SK-N-MC (cell line): ENCODE measurements at regions not wholly inside any gene's neighbourhood (a gene's known extent, or its start where the extent isn't known, plus 50 kb on each side); places are given as distances from the start of the nearest gene placed in this dataset.

Experiments
- DNase-seq: peaks from one replicate; pipeline ENCODE4 v3.0.0-alpha.2; 2011; ENCODE audit warnings: low read depth, low spot score
- H3K27ac ChIP-seq: fragments of 200-600 bp; sonication (generic); 2 replicates; pipeline ENCODE4 v1.5.1; 2016; ENCODE audit warnings: mixed run types
- H3K36me3 ChIP-seq: fragments of 200-600 bp; sonication (generic); 2 replicates; pipeline ENCODE4 v1.6.1; 2017; ENCODE audit warnings: antibody characterized with exemption, low read length, mixed read lengths; ENCODE audit not compliant: insufficient read depth
- H3K4me3 ChIP-seq: fragments of 200-600 bp; sonication (generic); 2 replicates; pipeline ENCODE4 v1.5.1; 2016
- H3K9ac ChIP-seq: fragments of 200-600 bp; sonication (generic); 2 replicates; pipeline ENCODE4 v1.8.0; 2017; ENCODE audit warnings: mixed run types, mixed read lengths; ENCODE audit not compliant: insufficient read length
- H3K9me3 ChIP-seq: fragments of 200-600 bp; sonication (generic); 2 replicates; pipeline ENCODE4 v1.6.1; 2017; ENCODE audit warnings: low read depth, mild to moderate bottlenecking, antibody characterized with exemption, low read length, moderate library complexity, mixed read lengths
- EZH2 ChIP-seq: fragments of 200-600 bp; sonication (generic); IDR thresholded peaks from one replicate; pipeline ENCODE4 v1.6.1; 2017; ENCODE audit warnings: antibody characterized with exemption
- FOXP2 ChIP-seq: optimal IDR thresholded peaks from 2 replicates; pipeline ENCODE3; 2011; ENCODE audit warnings: mild to moderate bottlenecking, moderate library complexity; ENCODE audit not compliant: insufficient read depth; ENCODE audit errors: extremely low read length, control extremely low read depth
- POLR2AphosphoS5 ChIP-seq: IDR thresholded peaks from 2 replicates; pipeline ENCODE4 v1.6.1; 2012; ENCODE audit warnings: mild to moderate bottlenecking, low read depth, low read length, borderline replicate concordance

- H3K9ac ChIP-seq, result no peak overlapping the region
- no peak overlapping the region for H3K27ac ChIP-seq
- no peak for DNase-seq
- H3K4me3 ChIP-seq, result no peak overlapping the region
- TF ChIP-seq POLR2AphosphoS5 (no peak), FOXP2 (no peak), EZH2 (no peak)
- no peaks in the 10 kb centered on the region for H3K36me3 ChIP-seq
- H3K9me3 ChIP-seq, result no peaks in the 10 kb centered on the region
These were observed 299.2 kb upstream of the API5 start for GRCh38 chr11:43012606-43013005.

DNA sequence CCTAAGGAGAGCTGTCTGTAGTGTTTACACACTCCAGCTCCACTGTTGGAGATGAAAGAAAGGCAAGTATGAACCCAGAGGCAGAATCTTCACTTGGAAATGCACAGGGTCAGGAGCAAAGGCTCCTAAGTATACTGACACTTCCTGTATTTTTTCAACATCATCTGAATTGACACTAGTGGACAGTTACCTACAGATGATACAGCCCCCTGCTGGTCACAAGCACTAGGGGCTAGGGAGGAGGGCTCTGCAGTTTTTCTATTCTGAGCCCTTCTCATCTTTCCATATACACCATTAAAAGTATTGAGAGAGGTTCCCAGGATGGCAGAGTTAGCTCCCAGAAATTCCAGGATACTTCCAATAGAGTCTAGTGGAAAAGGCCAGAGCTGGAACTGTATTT is 290.3 kb upstream of the API5 start:
- no peak for DNase-seq
- no peaks in the 10 kb centered on the region for H3K36me3 ChIP-seq
- TF ChIP-seq EZH2, result no peak
- no peak for TF ChIP-seq POLR2AphosphoS5
- no peak for TF ChIP-seq FOXP2

DNA sequence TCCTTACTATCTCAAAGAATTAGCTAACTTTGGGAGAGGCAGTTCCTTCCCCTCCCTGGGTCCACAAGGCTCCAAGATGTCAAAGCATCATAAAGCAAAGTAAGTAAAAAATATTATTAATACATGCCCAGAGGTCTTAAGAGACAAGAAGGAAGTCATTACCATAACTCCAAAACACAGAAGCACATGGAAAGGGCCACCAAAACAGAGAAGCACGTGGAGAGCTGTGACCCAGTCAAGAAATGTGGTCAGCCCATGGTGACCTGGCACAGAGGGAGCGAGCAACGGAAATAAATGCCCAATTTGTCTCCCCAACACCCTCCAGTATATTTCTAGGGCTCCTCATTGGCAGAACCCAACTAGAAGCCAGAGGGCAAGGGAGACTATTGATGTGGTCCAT is 277.5 kb upstream of the API5 start:
- H3K36me3 ChIP-seq, result no peaks in the 10 kb centered on the region
- no peak overlapping the region for H3K27ac ChIP-seq
- no peak overlapping the region for H3K4me3 ChIP-seq
- no peak overlapping the region for H3K9ac ChIP-seq
- DNase-seq, result no peak
- H3K9me3 ChIP-seq, result no peaks in the 10 kb centered on the region
- no peak for TF ChIP-seq POLR2AphosphoS5
- TF ChIP-seq FOXP2, result no peak
- no peak for TF ChIP-seq EZH2

More for the DNA sequence above, 290.3 kb upstream of the API5 start:
- no peaks in the 10 kb centered on the region for H3K9me3 ChIP-seq
- H3K4me3 ChIP-seq, result no peak overlapping the region
- H3K27ac ChIP-seq, result no peak overlapping the region
- H3K9ac ChIP-seq, result no peak overlapping the region

DNA sequence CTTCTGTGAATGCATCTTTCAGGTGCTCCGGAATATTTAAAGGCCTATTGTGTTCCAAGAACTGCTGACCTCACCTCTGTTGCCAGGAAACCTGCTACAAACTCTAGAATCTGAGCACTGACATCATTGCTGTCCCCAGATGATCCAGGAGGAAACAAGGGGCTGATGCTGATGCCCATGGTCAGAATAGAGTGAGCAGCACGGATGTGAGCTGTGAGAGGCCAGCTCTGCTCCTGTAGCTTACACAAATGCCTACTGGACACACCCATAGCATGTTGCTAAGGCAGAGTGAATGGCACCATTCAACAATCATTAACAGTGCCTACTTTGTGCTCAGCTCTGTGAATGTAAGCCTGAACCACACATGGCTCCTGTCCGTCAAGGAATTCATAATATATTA is 276.7 kb upstream of the API5 start:
- TF ChIP-seq POLR2AphosphoS5 (no peak), EZH2 (no peak), FOXP2 (no peak)
- H3K4me3 ChIP-seq, result no peak overlapping the region
- DNase-seq, result no peak

DNA sequence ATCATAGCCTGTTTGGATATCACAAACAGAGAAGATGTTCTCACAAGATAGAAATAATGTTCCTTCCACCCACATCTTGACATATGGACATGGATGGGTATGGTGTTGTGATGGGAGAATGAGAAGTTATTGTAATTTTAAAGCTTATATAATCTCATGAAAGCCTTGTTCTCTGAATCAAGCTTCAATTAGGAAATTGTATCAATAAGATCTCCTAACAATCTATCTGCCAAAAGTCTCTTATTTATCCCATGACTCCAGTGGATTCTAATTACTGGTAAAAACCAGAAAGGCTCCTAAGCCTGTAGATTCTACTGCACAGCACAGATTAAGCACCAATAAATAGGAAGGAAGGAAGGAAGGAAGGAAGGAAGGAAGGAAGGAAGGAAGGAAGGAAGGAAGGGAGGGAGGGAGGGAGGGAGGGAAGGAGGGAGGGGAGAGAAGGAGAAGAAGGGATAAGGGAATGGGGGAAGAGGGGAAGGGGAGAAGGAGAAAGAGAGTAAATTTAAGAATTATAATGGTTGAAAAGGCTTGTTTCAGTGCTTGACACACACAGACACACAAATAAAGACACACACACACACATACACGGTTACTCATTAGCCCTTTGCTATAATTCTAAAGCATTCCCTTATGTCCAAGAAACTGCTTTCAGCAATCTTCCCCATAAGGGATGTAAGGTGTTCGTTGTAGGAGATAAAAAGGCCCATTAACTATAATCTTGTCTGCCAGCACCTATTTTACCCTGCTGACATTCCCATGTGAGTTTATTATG is 258.0 kb upstream of the API5 start:
- H3K36me3 ChIP-seq, result no peaks in the 10 kb centered on the region
- H3K9ac ChIP-seq, result peak overlapping the region; percentile 42
- H3K27ac ChIP-seq, result peak overlapping the region; percentile 99
- DNase-seq, result peak; percentile 87
- peak overlapping the region; percentile 57 for H3K4me3 ChIP-seq
- no peaks in the 10 kb centered on the region for H3K9me3 ChIP-seq
- no peak for TF ChIP-seq FOXP2
- TF ChIP-seq EZH2, result no peak
- peak; percentile 20; the same call in 1 of the 2 replicates for TF ChIP-seq POLR2AphosphoS5

More for the DNA sequence above, 276.7 kb upstream of the API5 start:
- H3K9me3 ChIP-seq, result no peaks in the 10 kb centered on the region
- no peaks in the 10 kb centered on the region for H3K36me3 ChIP-seq
- no peak overlapping the region for H3K27ac ChIP-seq
- no peak overlapping the region for H3K9ac ChIP-seq

DNA sequence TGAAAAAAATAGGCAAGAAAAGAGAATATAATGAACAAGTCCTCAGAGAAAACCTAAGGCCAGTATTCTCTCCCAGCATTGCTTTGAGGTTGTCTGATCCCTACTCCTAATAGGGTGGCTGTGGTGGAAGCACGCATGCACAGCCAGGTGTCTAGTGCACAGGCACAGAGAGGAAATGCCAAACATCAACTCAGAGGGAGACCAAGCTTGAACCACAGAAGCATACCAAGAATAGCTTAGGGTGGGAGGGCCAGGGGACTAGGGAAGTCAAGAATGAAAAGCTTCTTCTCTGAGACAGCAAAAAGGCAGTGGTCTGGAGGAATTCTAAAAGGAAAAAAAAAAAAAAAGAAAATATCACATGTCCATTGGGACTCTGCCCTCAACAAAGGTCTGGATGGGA is 244.1 kb upstream of the API5 start:
- Histone ChIP-seq H3K27ac (no peak overlapping the region), H3K4me3 (no peak overlapping the region), H3K36me3 (no peaks in the 10 kb centered on the region), H3K9me3 (no peaks in the 10 kb centered on the region), H3K9ac (no peak overlapping the region)
- TF ChIP-seq POLR2AphosphoS5, result no peak
- no peak for TF ChIP-seq FOXP2
- TF ChIP-seq EZH2, result no peak
- no peak for DNase-seq

- Histone ChIP-seq H3K4me3 (no peak overlapping the region), H3K9ac (no peak overlapping the region), H3K9me3 (no peaks in the 10 kb centered on the region), H3K27ac (peak overlapping the region; percentile 81), H3K36me3 (no peaks in the 10 kb centered on the region)
- no peak for TF ChIP-seq EZH2
- no peak for TF ChIP-seq POLR2AphosphoS5
- TF ChIP-seq FOXP2, result no peak
- DNase-seq, result no peak
These were observed 240.5 kb upstream of the API5 start for GRCh38 chr11:43071338-43071737.

GRCh38 chr11:43072096-43072495 is 239.7 kb upstream of the API5 start:
- peak; percentile 82 for DNase-seq
- Histone ChIP-seq H3K9me3 (no peaks in the 10 kb centered on the region), H3K27ac (peak overlapping the region; percentile 81), H3K36me3 (no peaks in the 10 kb centered on the region), H3K4me3 (peak overlapping the region; percentile 47), H3K9ac (no peak overlapping the region)
- TF ChIP-seq EZH2, result no peak
- TF ChIP-seq POLR2AphosphoS5, result peak; percentile 43; the same call in 1 of the 2 replicates
- TF ChIP-seq FOXP2, result peak; percentile 30

DNA sequence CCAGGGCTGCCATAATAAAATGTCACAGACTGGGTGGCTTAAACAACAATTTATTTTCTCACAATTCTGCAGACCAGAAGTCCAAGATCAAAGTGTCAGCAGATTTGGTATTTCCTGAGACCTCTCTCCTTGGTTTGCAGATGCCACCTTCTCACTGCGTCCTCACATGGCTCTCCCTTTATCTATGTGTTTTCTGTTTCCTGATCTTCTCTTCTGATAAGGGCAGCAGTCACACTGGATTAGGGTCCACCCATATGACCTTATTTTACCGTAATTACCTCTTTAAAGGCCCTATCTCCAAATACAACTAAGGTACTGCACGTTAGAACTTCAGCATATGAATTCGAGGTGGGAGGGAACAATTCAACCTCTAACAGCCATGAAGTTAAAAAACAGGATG is 238.9 kb upstream of the API5 start:
- H3K9ac ChIP-seq, result no peak overlapping the region
- DNase-seq, result no peak
- no peak overlapping the region for H3K4me3 ChIP-seq
- TF ChIP-seq EZH2 (no peak), POLR2AphosphoS5 (no peak), FOXP2 (no peak)
- H3K27ac ChIP-seq, result peak overlapping the region; percentile 81; the same call in 1 of the 2 replicates
- H3K36me3 ChIP-seq, result no peaks in the 10 kb centered on the region
- no peaks in the 10 kb centered on the region for H3K9me3 ChIP-seq

- Histone ChIP-seq H3K36me3 (no peaks in the 10 kb centered on the region), H3K27ac (no peak overlapping the region), H3K4me3 (no peak overlapping the region), H3K9ac (no peak overlapping the region), H3K9me3 (no peaks in the 10 kb centered on the region)
- DNase-seq, result no peak
- no peak for TF ChIP-seq POLR2AphosphoS5
- no peak for TF ChIP-seq FOXP2
- no peak for TF ChIP-seq EZH2
These were observed 237.0 kb upstream of the API5 start for GRCh38 chr11:43074810-43075209.
